Hepatocyte (in vitro differentiated cells): ENCODE measurements at regions not wholly inside any gene's neighbourhood (a gene's known extent, or its start where the extent isn't known, plus 50 kb on each side); places are given as distances from the start of the nearest gene placed in this dataset.

Source experiments
- DNase-seq: peaks from one replicate; pipeline ENCODE4 v3.0.0-alpha.2; 2016; ENCODE audit warnings: low spot score
- H2AFZ ChIP-seq: fragments of 200-600 bp; sonication (generic); 2 replicates; pipeline ENCODE4 v1.6.0; 2016; ENCODE audit warnings: antibody characterized with exemption, mild to moderate bottlenecking
- H3K27ac ChIP-seq: fragments of 200-600 bp; sonication (generic); 2 replicates; pipeline ENCODE4 v1.5.1; 2016; ENCODE audit warnings: mild to moderate bottlenecking
- H3K27me3 ChIP-seq: fragments of 200-600 bp; sonication (generic); 2 replicates; pipeline ENCODE4 v1.6.1; 2016
- H3K36me3 ChIP-seq: fragments of 200-600 bp; sonication (generic); replicated peaks from 2 replicates; pipeline ENCODE4 v1.5.1; 2016; ENCODE audit warnings: low read depth; ENCODE audit not compliant: insufficient read depth
- H3K4me1 ChIP-seq: fragments of 200-600 bp; sonication (generic); 2 replicates; pipeline ENCODE4 v1.5.1; 2016; ENCODE audit warnings: mild to moderate bottlenecking, moderate library complexity; ENCODE audit not compliant: insufficient read depth
- H3K4me2 ChIP-seq: fragments of 200-600 bp; sonication (generic); 2 replicates; pipeline ENCODE4 v1.6.0; 2016
- H3K4me3 ChIP-seq: fragments of 200-600 bp; sonication (generic); 2 replicates; pipeline ENCODE4 v1.5.1; 2016; ENCODE audit warnings: mild to moderate bottlenecking
- H3K79me2 ChIP-seq: fragments of 200-600 bp; sonication (generic); 2 replicates; pipeline ENCODE4 v1.6.0; 2017; ENCODE audit warnings: mild to moderate bottlenecking
- H3K9me2 ChIP-seq: fragments of 200-600 bp; sonication (generic); replicated peaks from 2 replicates; pipeline ENCODE4 v1.6.0; 2017; ENCODE audit warnings: mild to moderate bottlenecking; ENCODE audit not compliant: insufficient read depth
- H3K9me3 ChIP-seq: fragments of 200-600 bp; sonication (generic); 2 replicates; pipeline ENCODE4 v1.5.1; 2016; ENCODE audit warnings: low read depth, mild to moderate bottlenecking
- H4K20me1 ChIP-seq: fragments of 200-600 bp; sonication (generic); 2 replicates; pipeline ENCODE4 v1.6.0; 2016; ENCODE audit warnings: mild to moderate bottlenecking; ENCODE audit not compliant: insufficient read depth, poor library complexity, severe bottlenecking
- CTCF ChIP-seq: fragments of 200-600 bp; sonication (generic); IDR thresholded peaks from 2 replicates; pipeline ENCODE4 v1.5.1; 2016; ENCODE audit warnings: antibody characterized with exemption, mild to moderate bottlenecking; ENCODE audit not compliant: poor library complexity
- EZH2 ChIP-seq: fragments of 200-600 bp; sonication (generic); IDR thresholded peaks from 2 replicates; pipeline ENCODE4 v1.6.1; 2016; ENCODE audit warnings: antibody characterized with exemption, mild to moderate bottlenecking, borderline replicate concordance
- EZH2phosphoT487 ChIP-seq: fragments of 200-600 bp; sonication (generic); IDR thresholded peaks from one replicate; pipeline ENCODE4 v1.6.1; 2018; ENCODE audit warnings: antibody characterized with exemption, mild to moderate bottlenecking, low read depth, moderate library complexity; ENCODE audit not compliant: unreplicated experiment, severe bottlenecking
- WGBS: methylation state at CpG from one replicate; pipeline ENCODE4 v1.1.6; 2016; ENCODE audit warnings: low lambda C conversion rate; ENCODE audit errors: missing lambda C conversion rate; 5-methylcytosine and 5-hydroxymethylcytosine counted together

- Histone ChIP-seq H3K27me3 (no peaks in the 10 kb centered on the region), H3K9me2 (no peaks in the 10 kb centered on the region), H3K4me1 (peaks cover 4% of the 10 kb centered on the region), H4K20me1 (no peaks in the 10 kb centered on the region), H3K36me3 (no peaks in the 10 kb centered on the region), H3K9me3 (no peaks in the 10 kb centered on the region), H3K4me3 (no peak overlapping the region), H3K27ac (no peak overlapping the region), H3K79me2 (no peaks in the 10 kb centered on the region), H2AFZ (no peak overlapping the region), H3K4me2 (no peak overlapping the region)
- TF ChIP-seq EZH2 (no peak), EZH2phosphoT487 (no peak), CTCF (no peak)
- no peak for DNase-seq
Observed at GRCh38 chr3:124320976-124321375, 329.1 kb upstream of the ROPN1 start.

GRCh38 chr3:124322309-124322880, 330.5 kb upstream of the ROPN1 start:
- Histone ChIP-seq H3K4me2 (no peak overlapping the region), H3K27me3 (no peaks in the 10 kb centered on the region), H3K27ac (no peak overlapping the region), H3K9me2 (no peaks in the 10 kb centered on the region), H2AFZ (no peak overlapping the region), H3K4me3 (no peak overlapping the region), H3K79me2 (no peaks in the 10 kb centered on the region), H3K9me3 (no peaks in the 10 kb centered on the region), H3K36me3 (no peaks in the 10 kb centered on the region), H3K4me1 (peaks cover 4% of the 10 kb centered on the region), H4K20me1 (no peaks in the 10 kb centered on the region)
- WGBS, result 82% methylated on average over 3 of the region's 3 CpGs
- no peak for TF ChIP-seq CTCF
- TF ChIP-seq EZH2phosphoT487, result no peak
- no peak for TF ChIP-seq EZH2
- DNase-seq, result no peak

GRCh38 chr3:124322966-124323365, 331.0 kb upstream of the ROPN1 start:
- Histone ChIP-seq H3K27ac (no peak overlapping the region), H3K9me2 (no peaks in the 10 kb centered on the region), H3K79me2 (no peaks in the 10 kb centered on the region), H4K20me1 (no peaks in the 10 kb centered on the region), H3K4me2 (no peak overlapping the region), H3K4me3 (no peak overlapping the region), H2AFZ (no peak overlapping the region), H3K27me3 (no peaks in the 10 kb centered on the region), H3K4me1 (peaks cover 4% of the 10 kb centered on the region), H3K9me3 (no peaks in the 10 kb centered on the region), H3K36me3 (no peaks in the 10 kb centered on the region)
- no peak for DNase-seq
- TF ChIP-seq EZH2phosphoT487 (no peak), EZH2 (no peak), CTCF (no peak)
- WGBS, result 58% methylated on average over 4 of the region's 4 CpGs

GRCh38 chr3:124325248-124325647, 333.3 kb upstream of the ROPN1 start:
- H3K79me2 ChIP-seq, result no peaks in the 10 kb centered on the region
- H3K27me3 ChIP-seq, result no peaks in the 10 kb centered on the region
- H3K9me2 ChIP-seq, result no peaks in the 10 kb centered on the region
- no peaks in the 10 kb centered on the region for H3K9me3 ChIP-seq
- peaks cover 4% of the 10 kb centered on the region for H3K4me1 ChIP-seq
- WGBS, result 93% methylated on average over 2 of the region's 2 CpGs
- H3K4me2 ChIP-seq, result no peak overlapping the region
- DNase-seq, result no peak
- H2AFZ ChIP-seq, result no peak overlapping the region
- H3K4me3 ChIP-seq, result no peak overlapping the region
- H4K20me1 ChIP-seq, result no peaks in the 10 kb centered on the region
- TF ChIP-seq CTCF, result no peak
- H3K27ac ChIP-seq, result no peak overlapping the region
- H3K36me3 ChIP-seq, result no peaks in the 10 kb centered on the region
